ENCODE measurements at regions not wholly inside any gene's neighbourhood (a gene's known extent, or its start where the extent isn't known, plus 50 kb on each side); places are given as distances from the start of the nearest gene placed in this dataset.

DNA sequence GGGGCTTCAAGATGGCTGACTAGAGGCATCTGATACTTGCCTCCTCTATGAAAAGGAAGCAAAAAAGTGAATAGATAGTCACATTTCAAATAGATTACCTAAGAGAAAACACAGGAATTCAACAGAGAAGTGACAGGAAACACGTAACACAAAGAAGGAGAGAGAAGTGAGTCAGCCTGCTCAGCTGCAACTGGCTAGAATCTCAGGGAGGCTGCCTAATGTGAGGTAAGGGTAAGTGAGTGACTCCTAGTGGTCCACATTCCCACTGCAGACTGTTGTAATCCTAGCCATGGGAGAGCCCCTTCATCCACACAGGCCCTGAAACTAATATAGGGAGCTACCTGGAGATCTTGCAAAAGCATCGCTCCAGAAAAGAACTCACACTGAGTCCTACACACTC is 179.2 kb downstream of the SLC7A11 start:
- no peak; the same call in 2 of the 3 replicates for ATAC-seq
- Histone ChIP-seq H3K4me1 (ENCODE audit: control insufficient read depth, insufficient read depth, low read length) (no peaks in the 10 kb centered on the region), H3K79me2 (ENCODE audit: control insufficient read depth, insufficient read depth, low read length) (no peaks in the 10 kb centered on the region), H3K27ac (ENCODE audit: control insufficient read depth, insufficient read depth) (no peak overlapping the region), H3K4me3 (no peak overlapping the region), H4K20me1 (ENCODE audit: control insufficient read depth, insufficient read depth) (no peaks in the 10 kb centered on the region), H3K9me3 (replicated peaks; ENCODE audit: control insufficient read depth, insufficient read depth, low read length) (no peaks in the 10 kb centered on the region), H3K4me2 (ENCODE audit: control insufficient read depth, insufficient read depth) (no peak overlapping the region), H2AFZ (ENCODE audit: control insufficient read depth, low read depth, low read length) (no peak overlapping the region), H3K27me3 (replicated peaks in 1 of 2; ENCODE audit: control insufficient read depth in 2 of 2, insufficient read depth in 2 of 2, low read length in 1 of 2) (no peaks in the 10 kb centered on the region), H3K9ac (ENCODE audit: control insufficient read depth, insufficient read depth, low read length) (no peak overlapping the region), H3K36me3 (ENCODE audit: control insufficient read depth in 2 of 2, insufficient read depth in 2 of 2, low read length in 1 of 2) (no peaks in the 10 kb centered on the region)
- CTCF ChIA-PET, result interaction anchor here (1.8 to 1.9 kb wide), 2 partner anchors 27 to 28 kb away, joined by 6 to 8 read pairs; no protein-coding TSS in a partner anchor
- 48% methylated on average over 2 of the region's 2 CpGs for WGBS (ENCODE audit: insufficient coverage, insufficient replicate concordance, low lambda C conversion rate, missing lambda C conversion rate)
- no peak for FAIRE-seq
- SMC1A ChIA-PET (ENCODE audit: uncharacterized antibody, unreplicated experiment), result interaction anchor here (1.4 kb wide), 1 partner anchor 11 kb away, joined by 3 read pairs; no protein-coding TSS in a partner anchor
- POLR2A ChIA-PET, result no interaction called here
- in situ Hi-C loops (cut with MboI) (no loop called here), intact Hi-C loops (cut with micrococcal nuclease; ENCODE audit: unreplicated experiment) (no loop called here)
- RAD21 ChIA-PET (ENCODE audit: unreplicated experiment), result no interaction called here
- TF ChIP-seq HDGF (IDR thresholded peaks at IDR 0.05) (no peak), SREBF2 (IDR thresholded peaks at IDR 0.05; ENCODE audit: low read length) (no peak), ZBTB4 (CRISPR knock-in tag; IDR thresholded peaks at IDR 0.05) (no peak), GATAD2B (conservative IDR thresholded peaks at IDR 0.05; ENCODE audit: low read depth) (no peak)
- BruUV-seq (replicated peaks), result no TSS peak
- DNase-seq (ENCODE audit: low read depth, low spot score), result no peak

- no TSS peak for BruUV-seq (replicated peaks)
- POLR2A ChIA-PET, result no interaction called here
- RAD21 ChIA-PET (ENCODE audit: unreplicated experiment), result no interaction called here
- TF ChIP-seq ZNF24 (IDR thresholded peaks at IDR 0.05) (no peak), YY1 (IDR thresholded peaks at IDR 0.05; ENCODE audit: low read depth, low read length) (no peak), PAX5 (IDR thresholded peaks at IDR 0.05; ENCODE audit: borderline replicate concordance, low read depth, low read length) (no peak), PAX8 (IDR thresholded peaks at IDR 0.05) (no peak), MTA2 (IDR thresholded peaks at IDR 0.05; ENCODE audit: low read depth) (no peak), NRF1 (conservative IDR thresholded peaks at IDR 0.05; ENCODE audit: low read depth, low read length) (no peak)
- TF ChIP-seq, protein P1, sequence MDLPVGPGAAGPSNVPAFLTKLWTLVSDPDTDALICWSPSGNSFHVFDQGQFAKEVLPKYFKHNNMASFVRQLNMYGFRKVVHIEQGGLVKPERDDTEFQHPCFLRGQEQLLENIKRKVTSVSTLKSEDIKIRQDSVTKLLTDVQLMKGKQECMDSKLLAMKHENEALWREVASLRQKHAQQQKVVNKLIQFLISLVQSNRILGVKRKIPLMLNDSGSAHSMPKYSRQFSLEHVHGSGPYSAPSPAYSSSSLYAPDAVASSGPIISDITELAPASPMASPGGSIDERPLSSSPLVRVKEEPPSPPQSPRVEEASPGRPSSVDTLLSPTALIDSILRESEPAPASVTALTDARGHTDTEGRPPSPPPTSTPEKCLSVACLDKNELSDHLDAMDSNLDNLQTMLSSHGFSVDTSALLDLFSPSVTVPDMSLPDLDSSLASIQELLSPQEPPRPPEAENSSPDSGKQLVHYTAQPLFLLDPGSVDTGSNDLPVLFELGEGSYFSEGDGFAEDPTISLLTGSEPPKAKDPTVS (IDR thresholded peaks at IDR 0.05; ENCODE audit: low read depth, low read length), result no peak
- no peak overlapping the region for H2AFZ ChIP-seq (ENCODE audit: control insufficient read depth, low read depth, low read length)
- H4K20me1 ChIP-seq (ENCODE audit: control insufficient read depth, insufficient read depth), result no peaks in the 10 kb centered on the region
- H3K27ac ChIP-seq (ENCODE audit: control insufficient read depth, insufficient read depth), result no peak overlapping the region
- no peaks in the 10 kb centered on the region for H3K4me1 ChIP-seq (ENCODE audit: control insufficient read depth, insufficient read depth, low read length)
- intact Hi-C loops (cut with micrococcal nuclease; ENCODE audit: unreplicated experiment) (no loop called here), in situ Hi-C loops (cut with MboI) (no loop called here)
- CTCF ChIA-PET, result no interaction called here
- H3K9ac ChIP-seq (ENCODE audit: control insufficient read depth, insufficient read depth, low read length), result no peak overlapping the region
- H3K4me3 ChIP-seq, result no peak overlapping the region
- SMC1A ChIA-PET (ENCODE audit: uncharacterized antibody, unreplicated experiment), result no interaction called here
- no peaks in the 10 kb centered on the region for H3K27me3 ChIP-seq (replicated peaks in 1 of 2; ENCODE audit: control insufficient read depth in 2 of 2, insufficient read depth in 2 of 2, low read length in 1 of 2)
- no peak overlapping the region for H3K4me2 ChIP-seq (ENCODE audit: control insufficient read depth, insufficient read depth)
- H3K36me3 ChIP-seq (ENCODE audit: control insufficient read depth in 2 of 2, insufficient read depth in 2 of 2, low read length in 1 of 2), result no peaks in the 10 kb centered on the region
- 6% methylated on average over 2 of the region's 2 CpGs for WGBS (ENCODE audit: insufficient coverage, insufficient replicate concordance, low lambda C conversion rate, missing lambda C conversion rate)
- ATAC-seq, result no peak
- no peaks in the 10 kb centered on the region for H3K79me2 ChIP-seq (ENCODE audit: control insufficient read depth, insufficient read depth, low read length)
- FAIRE-seq, result no peak
- DNase-seq (ENCODE audit: low read depth, low spot score), result no peak
- no peaks in the 10 kb centered on the region for H3K9me3 ChIP-seq (replicated peaks; ENCODE audit: control insufficient read depth, insufficient read depth, low read length)
Observed at GRCh38 chr4:138056541-138056940, 185.6 kb downstream of the SLC7A11 start.

Measured in GM12878 (cell line).